CD4-positive, alpha-beta T cell treated with Interleukin-12 subunit alpha and Interleukin-12 subunit beta, for 1 hour (primary cell): ENCODE measurements at regions not wholly inside any gene's neighbourhood (a gene's known extent, or its start where the extent isn't known, plus 50 kb on each side); places are given as distances from the start of the nearest gene placed in this dataset.

Experiments
- DNase-seq: peaks from one replicate; pipeline ENCODE4 v3.0.0-alpha.2; 2020

GRCh38 chr4:77375866-77376607 lies 219.0 kb downstream of the CCNG2 start:
- DNase-seq = no peak

- DNase-seq = no peak
Observed at GRCh38 chr4:77376788-77377460, 219.9 kb downstream of the CCNG2 start.

DNA sequence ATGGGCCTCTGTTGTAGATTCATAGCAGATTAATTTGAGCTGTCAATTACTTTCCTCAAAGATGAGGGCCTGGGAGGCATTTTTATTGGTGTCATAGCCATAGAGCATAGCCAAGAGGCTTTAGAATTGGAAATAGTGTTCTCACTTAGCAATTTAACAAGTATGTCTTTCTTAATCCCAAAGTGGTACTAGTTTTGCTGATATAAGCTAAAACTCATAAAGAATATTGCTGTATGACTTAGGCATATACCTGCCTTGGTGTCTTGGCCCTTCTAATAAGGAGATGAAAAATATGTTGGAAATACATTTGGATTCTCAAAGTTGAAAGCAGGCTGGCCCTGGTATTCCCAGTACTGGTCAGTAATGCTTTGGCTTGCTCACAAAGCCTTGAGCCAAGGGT lies 221.5 kb upstream of the CXCL13 start:
- no peak for DNase-seq

- DNase-seq = peak; percentile 49
Observed at GRCh38 chr4:77385124-77385969, 220.3 kb upstream of the CXCL13 start.

GRCh38 chr4:77393996-77394395 lies 211.6 kb upstream of the CXCL13 start:
- no peak for DNase-seq

- DNase-seq = no peak
Observed at GRCh38 chr4:77395481-77395880, 210.1 kb upstream of the CXCL13 start.

- DNase-seq = no peak
Observed at GRCh38 chr4:77398256-77398655, 207.4 kb upstream of the CXCL13 start.

- DNase-seq = no peak
Observed at GRCh38 chr4:77399831-77400230, 205.8 kb upstream of the CXCL13 start.

- no peak for DNase-seq
Observed at GRCh38 chr4:77413766-77414165, 191.9 kb upstream of the CXCL13 start.

GRCh38 chr4:77415689-77416088 lies 189.9 kb upstream of the CXCL13 start:
- no peak for DNase-seq

- DNase-seq = no peak
Observed at GRCh38 chr4:77418333-77418732, 187.3 kb upstream of the CXCL13 start.

- no peak for DNase-seq
Observed at GRCh38 chr4:77430847-77431246, 174.8 kb upstream of the CXCL13 start.

- no peak for DNase-seq
Observed at GRCh38 chr4:77431546-77431945, 174.1 kb upstream of the CXCL13 start.

GRCh38 chr4:77432717-77433417 lies 172.8 kb upstream of the CXCL13 start:
- no peak for DNase-seq

DNA sequence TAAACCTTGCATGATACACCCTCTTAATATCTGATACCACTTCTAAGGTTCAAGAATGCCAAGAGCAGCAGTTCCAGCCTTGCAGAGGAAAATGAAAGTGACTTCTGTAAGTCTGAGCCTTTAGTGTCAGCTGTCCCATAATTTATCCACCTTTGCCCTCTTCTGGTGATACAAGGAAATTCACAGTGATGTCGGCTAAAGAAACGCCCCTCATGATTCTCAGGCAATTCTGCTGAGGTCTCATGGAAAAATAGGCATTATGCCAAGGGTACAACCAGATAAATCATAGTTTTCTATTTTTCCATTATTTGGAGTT lies 172.2 kb upstream of the CXCL13 start:
- DNase-seq = peak; percentile 41

DNA sequence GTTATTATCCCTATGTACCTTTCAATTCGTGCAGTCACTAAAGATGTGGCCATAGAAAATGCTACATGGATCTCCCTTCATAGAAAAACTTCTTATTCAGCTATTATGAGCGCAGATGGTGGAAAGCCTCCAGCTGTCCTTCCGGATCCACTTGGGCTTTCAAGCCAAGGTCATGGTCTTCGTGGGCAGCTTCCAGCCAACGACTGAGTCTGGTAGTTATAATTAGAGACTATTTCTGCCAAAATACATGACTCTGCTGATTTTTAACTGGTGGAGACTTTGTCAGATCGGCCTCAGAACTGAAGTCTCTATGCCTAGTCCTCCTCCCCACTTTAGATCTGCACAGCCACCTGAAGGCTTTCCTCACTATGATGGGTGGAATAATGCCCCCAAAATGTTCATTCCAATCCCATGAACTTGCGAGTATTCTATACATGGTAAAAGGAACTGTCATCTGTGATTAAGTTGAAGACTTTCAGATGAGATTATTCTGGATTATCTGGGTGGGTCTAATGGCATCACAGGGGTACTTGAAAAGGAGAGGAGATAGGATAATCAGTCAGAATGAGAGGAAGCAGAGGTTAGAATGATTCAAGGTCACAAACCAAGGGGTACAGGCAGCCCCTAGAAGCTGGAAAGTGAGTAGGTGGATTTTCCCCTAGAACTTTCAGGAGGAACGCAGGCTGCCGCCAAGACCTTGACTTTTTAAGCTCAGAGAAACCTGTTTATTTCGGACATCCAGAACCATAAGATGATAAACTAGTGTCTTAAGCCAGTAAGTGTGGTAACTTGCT lies 171.1 kb upstream of the CXCL13 start:
- no peak for DNase-seq

DNA sequence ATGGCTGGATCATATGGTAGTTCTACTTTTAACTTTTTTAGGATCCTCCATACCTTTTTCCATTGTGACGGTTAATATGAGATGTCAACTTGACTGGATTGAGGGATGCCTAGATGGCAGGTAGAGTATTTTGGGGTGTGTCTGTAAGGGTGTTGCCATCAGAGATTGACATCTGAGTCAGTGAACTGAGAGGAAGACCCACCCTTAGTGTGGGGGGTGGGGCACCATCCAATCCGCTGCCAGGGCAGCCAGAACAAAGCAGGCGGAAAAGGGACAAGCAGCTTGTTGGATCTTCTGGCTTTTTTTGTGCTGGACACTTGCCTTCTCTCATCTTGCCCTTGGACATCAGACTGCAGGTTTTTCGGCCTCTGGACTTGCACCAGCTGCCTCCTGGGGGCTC lies 168.5 kb upstream of the CXCL13 start:
- DNase-seq = no peak

DNA sequence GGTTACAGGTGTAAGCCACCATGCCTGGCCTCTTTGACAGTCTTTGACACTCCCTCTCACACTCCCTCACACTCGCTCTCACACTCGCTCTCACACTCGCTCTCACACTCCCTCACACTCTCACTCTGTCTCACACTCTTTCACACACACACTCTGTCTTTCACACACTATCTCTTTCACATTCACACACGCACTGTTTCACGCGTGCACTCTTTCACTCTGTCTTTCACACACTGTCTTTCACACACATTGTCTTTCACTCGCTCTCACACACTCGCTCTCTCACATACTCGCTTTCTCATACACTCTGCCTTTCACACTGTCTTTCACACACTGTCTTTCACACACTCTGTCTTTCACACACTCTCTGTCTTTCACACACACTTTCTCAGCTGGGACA lies 167.1 kb upstream of the CXCL13 start:
- DNase-seq = no peak

GRCh38 chr4:77443941-77444340 lies 161.7 kb upstream of the CXCL13 start:
- DNase-seq = no peak

DNA sequence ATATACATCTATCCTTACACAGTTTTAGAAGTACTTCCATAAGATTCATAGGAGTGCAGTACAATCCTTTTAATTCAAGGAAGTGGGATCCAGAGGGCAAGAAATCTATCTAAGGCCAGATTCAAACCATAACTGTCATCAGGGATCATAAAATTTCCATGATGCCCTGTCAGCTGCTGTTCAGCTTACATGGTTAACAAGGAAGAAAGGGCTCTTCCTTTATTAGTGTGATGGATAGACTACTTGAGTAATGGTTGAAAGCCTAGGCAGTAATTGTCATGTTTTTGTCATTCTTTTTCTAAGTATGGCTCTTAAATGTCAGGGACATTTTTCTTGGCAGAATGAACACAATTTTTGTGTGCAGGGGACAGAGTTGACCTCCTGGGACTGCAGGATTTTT lies 159.8 kb upstream of the CXCL13 start:
- DNase-seq = no peak

DNA sequence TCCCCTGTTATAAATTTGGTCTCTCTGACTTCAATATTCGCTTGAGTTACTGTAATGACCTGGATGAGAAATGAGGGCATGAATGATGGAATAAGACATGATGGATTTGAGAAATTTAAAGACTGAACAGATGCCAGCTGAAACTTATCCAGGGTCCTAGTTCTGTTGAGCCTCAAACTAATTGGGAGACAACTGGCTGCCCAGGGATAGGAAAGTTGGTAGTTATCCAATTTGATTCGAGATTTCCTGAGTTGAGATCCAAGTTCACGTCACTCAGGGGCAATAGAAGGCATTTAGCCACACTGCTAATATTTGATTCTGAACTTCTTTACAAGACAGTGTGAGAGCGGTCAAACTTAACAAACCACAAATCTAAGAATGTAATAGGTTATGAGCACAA lies 159.0 kb upstream of the CXCL13 start:
- no peak for DNase-seq

GRCh38 chr4:77449171-77449570 lies 156.4 kb upstream of the CXCL13 start:
- no peak for DNase-seq

- DNase-seq = no peak
Observed at GRCh38 chr4:77450006-77450405, 155.6 kb upstream of the CXCL13 start.
